ENCODE measurements at regions not wholly inside any gene's neighbourhood (a gene's known extent, or its start where the extent isn't known, plus 50 kb on each side); places are given as distances from the start of the nearest gene placed in this dataset.
"Not testable (repeated sequence)": the region's sequence is repeated elsewhere in the genome, so short reads cannot be mapped to it uniquely, and the experiment has no call there.

- no peaks in the 10 kb centered on the region for H3K4me1 ChIP-seq (ENCODE audit: control insufficient read depth in 2 of 2, insufficient read depth in 2 of 2, low read length in 2 of 2)
- no peak overlapping the region for H3K27ac ChIP-seq (ENCODE audit: low read depth in 2 of 2, low read length in 2 of 2)
- no peak overlapping the region for H3K4me3 ChIP-seq (ENCODE audit: low read length in 2 of 2)
- H3K36me3 ChIP-seq (ENCODE audit: control insufficient read depth in 2 of 2, insufficient read depth in 2 of 2, low read length in 2 of 2), result no peaks in the 10 kb centered on the region
- no peak overlapping the region for H3K9ac ChIP-seq (ENCODE audit: low read depth in 1 of 2, low read length in 2 of 2)
- H3K9me3 ChIP-seq (ENCODE audit: control insufficient read depth in 2 of 2, low read length in 2 of 2), result peaks cover 0 to 2% of the 10 kb centered on the region in 2 donors
- no peaks in the 10 kb centered on the region for H3K27me3 ChIP-seq (ENCODE audit: control insufficient read depth in 2 of 2, insufficient read depth in 2 of 2, low read length in 2 of 2)
Measured at GRCh38 chr15:92781925-92782453, 118.1 kb upstream of the CHD2 start.

- Histone ChIP-seq H3K27me3 (ENCODE audit: control insufficient read depth in 2 of 2, insufficient read depth in 2 of 2, low read length in 2 of 2) (no peaks in the 10 kb centered on the region), H3K4me3 (ENCODE audit: low read length in 2 of 2) (no peak overlapping the region), H3K9ac (ENCODE audit: low read depth in 1 of 2, low read length in 2 of 2) (no peak overlapping the region), H3K9me3 (ENCODE audit: control insufficient read depth in 2 of 2, low read length in 2 of 2) (no peaks in the 10 kb centered on the region), H3K36me3 (ENCODE audit: control insufficient read depth in 2 of 2, insufficient read depth in 2 of 2, low read length in 2 of 2) (no peaks in the 10 kb centered on the region), H3K4me1 (ENCODE audit: control insufficient read depth in 2 of 2, insufficient read depth in 2 of 2, low read length in 2 of 2) (no peaks in the 10 kb centered on the region), H3K27ac (ENCODE audit: low read depth in 2 of 2, low read length in 2 of 2) (no peak overlapping the region)
Measured at GRCh38 chr15:92787116-92787515, 113.0 kb upstream of the CHD2 start.

GRCh38 chr15:92788196-92788595, 111.9 kb upstream of the CHD2 start:
- no peaks in the 10 kb centered on the region for H3K4me1 ChIP-seq (ENCODE audit: control insufficient read depth in 2 of 2, insufficient read depth in 2 of 2, low read length in 2 of 2)

GRCh38 chr15:92788793-92789192, 111.3 kb upstream of the CHD2 start:
- not testable (repeated sequence) for H3K9ac ChIP-seq (ENCODE audit: low read depth in 1 of 2, low read length in 2 of 2); H3K36me3 ChIP-seq (ENCODE audit: control insufficient read depth in 2 of 2, insufficient read depth in 2 of 2, low read length in 2 of 2); H3K4me3 ChIP-seq (ENCODE audit: low read length in 2 of 2); H3K9me3 ChIP-seq (ENCODE audit: control insufficient read depth in 2 of 2, low read length in 2 of 2); H3K4me1 ChIP-seq (ENCODE audit: control insufficient read depth in 2 of 2, insufficient read depth in 2 of 2, low read length in 2 of 2); H3K27ac ChIP-seq (ENCODE audit: low read depth in 2 of 2, low read length in 2 of 2); H3K27me3 ChIP-seq (ENCODE audit: control insufficient read depth in 2 of 2, insufficient read depth in 2 of 2, low read length in 2 of 2)

More at GRCh38 chr15:92788196-92788595, 111.9 kb upstream of the CHD2 start:
- no peaks in the 10 kb centered on the region for H3K36me3 ChIP-seq (ENCODE audit: control insufficient read depth in 2 of 2, insufficient read depth in 2 of 2, low read length in 2 of 2)
- no peak overlapping the region for H3K4me3 ChIP-seq (ENCODE audit: low read length in 2 of 2)
- no peaks in the 10 kb centered on the region for H3K9me3 ChIP-seq (ENCODE audit: control insufficient read depth in 2 of 2, low read length in 2 of 2)
- H3K9ac ChIP-seq (ENCODE audit: low read depth in 1 of 2, low read length in 2 of 2), result no peak overlapping the region
- H3K27ac ChIP-seq (ENCODE audit: low read depth in 2 of 2, low read length in 2 of 2), result no peak overlapping the region
- H3K27me3 ChIP-seq (ENCODE audit: control insufficient read depth in 2 of 2, insufficient read depth in 2 of 2, low read length in 2 of 2), result no peaks in the 10 kb centered on the region

GRCh38 chr15:92796161-92796611, 103.9 kb upstream of the CHD2 start:
- Histone ChIP-seq H3K9me3 (ENCODE audit: control insufficient read depth in 2 of 2, low read length in 2 of 2) (no peaks in the 10 kb centered on the region), H3K27ac (ENCODE audit: low read depth in 2 of 2, low read length in 2 of 2) (no peak overlapping the region), H3K27me3 (ENCODE audit: control insufficient read depth in 2 of 2, insufficient read depth in 2 of 2, low read length in 2 of 2) (no peaks in the 10 kb centered on the region), H3K4me1 (ENCODE audit: control insufficient read depth in 2 of 2, insufficient read depth in 2 of 2, low read length in 2 of 2) (no peaks in the 10 kb centered on the region), H3K4me3 (ENCODE audit: low read length in 2 of 2) (no peak overlapping the region), H3K36me3 (ENCODE audit: control insufficient read depth in 2 of 2, insufficient read depth in 2 of 2, low read length in 2 of 2) (no peaks in the 10 kb centered on the region), H3K9ac (ENCODE audit: low read depth in 1 of 2, low read length in 2 of 2) (no peak overlapping the region)

GRCh38 chr15:92797168-92798052, 102.7 kb upstream of the CHD2 start:
- H3K4me1 ChIP-seq (ENCODE audit: control insufficient read depth in 2 of 2, insufficient read depth in 2 of 2, low read length in 2 of 2), result peaks cover 6 to 8% of the 10 kb centered on the region in 2 donors
- H3K27ac ChIP-seq (ENCODE audit: low read depth in 2 of 2, low read length in 2 of 2), result no peak overlapping the region
- H3K9ac ChIP-seq (ENCODE audit: low read depth in 1 of 2, low read length in 2 of 2), result no peak overlapping the region
- H3K27me3 ChIP-seq (ENCODE audit: control insufficient read depth in 2 of 2, insufficient read depth in 2 of 2, low read length in 2 of 2), result no peaks in the 10 kb centered on the region
- H3K9me3 ChIP-seq (ENCODE audit: control insufficient read depth in 2 of 2, low read length in 2 of 2), result no peaks in the 10 kb centered on the region
- H3K4me3 ChIP-seq (ENCODE audit: low read length in 2 of 2), result no peak overlapping the region
- no peaks in the 10 kb centered on the region for H3K36me3 ChIP-seq (ENCODE audit: control insufficient read depth in 2 of 2, insufficient read depth in 2 of 2, low read length in 2 of 2)

- no peak overlapping the region for H3K4me3 ChIP-seq (ENCODE audit: low read length in 2 of 2)
- no peak overlapping the region for H3K27ac ChIP-seq (ENCODE audit: low read depth in 2 of 2, low read length in 2 of 2)
- no peak overlapping the region for H3K9ac ChIP-seq (ENCODE audit: low read depth in 1 of 2, low read length in 2 of 2)
- H3K27me3 ChIP-seq (ENCODE audit: control insufficient read depth in 2 of 2, insufficient read depth in 2 of 2, low read length in 2 of 2), result no peaks in the 10 kb centered on the region
- H3K36me3 ChIP-seq (ENCODE audit: control insufficient read depth in 2 of 2, insufficient read depth in 2 of 2, low read length in 2 of 2), result no peaks in the 10 kb centered on the region
- peaks cover 14 to 21% of the 10 kb centered on the region in 2 donors for H3K4me1 ChIP-seq (ENCODE audit: control insufficient read depth in 2 of 2, insufficient read depth in 2 of 2, low read length in 2 of 2)
- H3K9me3 ChIP-seq (ENCODE audit: control insufficient read depth in 2 of 2, low read length in 2 of 2), result no peaks in the 10 kb centered on the region
Measured at GRCh38 chr15:92800013-92800412, 100.1 kb upstream of the CHD2 start.

- not testable (repeated sequence) for H3K9me3 ChIP-seq (ENCODE audit: control insufficient read depth in 2 of 2, low read length in 2 of 2); H3K36me3 ChIP-seq (ENCODE audit: control insufficient read depth in 2 of 2, insufficient read depth in 2 of 2, low read length in 2 of 2); H3K4me3 ChIP-seq (ENCODE audit: low read length in 2 of 2); H3K9ac ChIP-seq (ENCODE audit: low read depth in 1 of 2, low read length in 2 of 2); H3K27ac ChIP-seq (ENCODE audit: low read depth in 2 of 2, low read length in 2 of 2); H3K27me3 ChIP-seq (ENCODE audit: control insufficient read depth in 2 of 2, insufficient read depth in 2 of 2, low read length in 2 of 2)
- H3K4me1 ChIP-seq (ENCODE audit: control insufficient read depth in 2 of 2, insufficient read depth in 2 of 2, low read length in 2 of 2), result peaks cover 14 to 21% of the 10 kb centered on the region in 2 donors
Measured at GRCh38 chr15:92800416-92801055, 99.6 kb upstream of the CHD2 start.

- not testable (repeated sequence) for H3K9me3 ChIP-seq (ENCODE audit: control insufficient read depth in 2 of 2, low read length in 2 of 2); H3K4me3 ChIP-seq (ENCODE audit: low read length in 2 of 2); H3K36me3 ChIP-seq (ENCODE audit: control insufficient read depth in 2 of 2, insufficient read depth in 2 of 2, low read length in 2 of 2); H3K27me3 ChIP-seq (ENCODE audit: control insufficient read depth in 2 of 2, insufficient read depth in 2 of 2, low read length in 2 of 2)
- Histone ChIP-seq H3K27ac (ENCODE audit: low read depth in 2 of 2, low read length in 2 of 2) (peak overlapping the region; percentile 45 to 74), H3K4me1 (ENCODE audit: control insufficient read depth in 2 of 2, insufficient read depth in 2 of 2, low read length in 2 of 2) (peaks cover 14 to 21% of the 10 kb centered on the region in 2 donors), H3K9ac (ENCODE audit: low read depth in 1 of 2, low read length in 2 of 2) (peak overlapping the region in 1 of 2 donors; percentile 18)
Measured at GRCh38 chr15:92801056-92801773, 98.9 kb upstream of the CHD2 start.

Data from mucosa of rectum (tissue), 2 donors.